NCI-H748 (cell line): ENCODE measurements at regions not wholly inside any gene's neighbourhood (a gene's known extent, or its start where the extent isn't known, plus 50 kb on each side); places are given as distances from the start of the nearest gene placed in this dataset.

Experiments used
- DNase-seq: peaks from one replicate; lab custom pipeline; 2025; ENCODE audit not compliant: unreplicated experiment; lab: John Stamatoyannopoulos, UW

- DNase-seq: no peak
Observed at GRCh38 chr6:26149240-26149639, 62.0 kb downstream of the HFE start.

GRCh38 chr6:26152226-26153101 lies 65.2 kb downstream of the HFE start:
- no peak for DNase-seq

GRCh38 chr6:26155061-26155930 lies 68.1 kb downstream of the HFE start:
- DNase-seq: peak; percentile 73

DNA sequence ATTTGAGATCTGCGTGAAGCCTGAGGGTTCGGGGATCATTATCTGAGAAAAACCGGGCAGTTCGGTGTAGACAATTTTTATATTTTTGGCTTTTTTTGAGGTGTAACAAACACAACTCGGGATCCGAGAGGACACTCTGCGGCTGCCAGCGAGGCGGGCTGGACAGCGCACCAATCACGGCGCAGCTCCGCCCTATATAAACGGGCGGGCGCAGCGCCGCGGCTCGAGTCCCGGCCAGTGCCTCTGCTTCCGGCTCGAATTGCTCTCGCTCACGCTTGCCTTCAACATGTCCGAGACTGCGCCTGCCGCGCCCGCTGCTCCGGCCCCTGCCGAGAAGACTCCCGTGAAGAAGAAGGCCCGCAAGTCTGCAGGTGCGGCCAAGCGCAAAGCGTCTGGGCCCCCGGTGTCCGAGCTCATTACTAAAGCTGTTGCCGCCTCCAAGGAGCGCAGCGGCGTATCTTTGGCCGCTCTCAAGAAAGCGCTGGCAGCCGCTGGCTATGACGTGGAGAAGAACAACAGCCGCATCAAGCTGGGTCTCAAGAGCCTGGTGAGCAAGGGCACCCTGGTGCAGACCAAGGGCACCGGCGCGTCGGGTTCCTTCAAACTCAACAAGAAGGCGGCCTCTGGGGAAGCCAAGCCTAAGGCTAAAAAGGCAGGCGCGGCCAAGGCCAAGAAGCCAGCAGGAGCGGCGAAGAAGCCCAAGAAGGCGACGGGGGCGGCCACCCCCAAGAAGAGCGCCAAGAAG lies 69.0 kb downstream of the HFE start:
- peak; percentile 95 for DNase-seq

- DNase-seq: peak; percentile 93
Observed at GRCh38 chr6:26156850-26157250, 69.6 kb downstream of the HFE start.

DNA sequence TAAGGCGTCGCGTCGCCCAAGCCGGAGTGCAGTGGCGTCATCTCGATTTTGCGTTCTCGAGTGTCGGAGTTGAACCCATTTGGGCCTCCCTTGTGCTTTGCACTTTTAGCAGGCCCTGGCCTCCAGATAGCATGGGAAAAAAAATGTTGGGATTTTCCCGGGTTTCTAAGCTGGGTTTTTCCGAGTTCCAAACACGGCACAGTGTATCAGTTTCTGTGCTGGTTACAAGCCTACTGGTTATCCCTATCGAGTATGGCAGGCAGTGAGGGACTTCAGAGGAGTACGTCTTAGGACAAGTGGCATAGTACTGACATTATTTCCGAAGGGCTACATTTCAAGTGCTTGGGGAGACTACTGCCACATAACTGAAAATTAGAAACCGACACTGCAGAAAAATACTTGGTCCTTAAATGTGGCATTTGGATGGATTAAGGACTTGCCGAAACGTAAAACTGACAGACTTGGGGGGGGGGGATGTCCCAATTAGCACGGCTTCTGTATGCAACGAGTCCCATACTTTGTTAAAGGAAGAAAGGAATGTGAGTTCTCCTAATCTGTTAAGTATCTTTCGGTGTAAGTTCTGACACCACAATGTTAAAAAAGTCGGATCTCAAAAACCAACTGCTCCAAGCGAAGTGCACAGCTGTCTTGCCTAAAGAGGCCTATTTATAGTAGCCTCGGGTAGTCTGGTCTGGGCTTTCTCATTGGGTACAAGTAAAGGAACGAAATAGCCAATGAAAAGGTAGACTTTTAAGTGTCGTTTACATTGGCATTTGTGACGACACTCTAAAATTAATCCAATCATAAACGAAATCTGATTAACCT lies 70.2 kb downstream of the HFE start:
- peak; percentile 100 for DNase-seq

- DNase-seq: no peak
Observed at GRCh38 chr6:26158076-26158580, 70.9 kb downstream of the HFE start.

DNA sequence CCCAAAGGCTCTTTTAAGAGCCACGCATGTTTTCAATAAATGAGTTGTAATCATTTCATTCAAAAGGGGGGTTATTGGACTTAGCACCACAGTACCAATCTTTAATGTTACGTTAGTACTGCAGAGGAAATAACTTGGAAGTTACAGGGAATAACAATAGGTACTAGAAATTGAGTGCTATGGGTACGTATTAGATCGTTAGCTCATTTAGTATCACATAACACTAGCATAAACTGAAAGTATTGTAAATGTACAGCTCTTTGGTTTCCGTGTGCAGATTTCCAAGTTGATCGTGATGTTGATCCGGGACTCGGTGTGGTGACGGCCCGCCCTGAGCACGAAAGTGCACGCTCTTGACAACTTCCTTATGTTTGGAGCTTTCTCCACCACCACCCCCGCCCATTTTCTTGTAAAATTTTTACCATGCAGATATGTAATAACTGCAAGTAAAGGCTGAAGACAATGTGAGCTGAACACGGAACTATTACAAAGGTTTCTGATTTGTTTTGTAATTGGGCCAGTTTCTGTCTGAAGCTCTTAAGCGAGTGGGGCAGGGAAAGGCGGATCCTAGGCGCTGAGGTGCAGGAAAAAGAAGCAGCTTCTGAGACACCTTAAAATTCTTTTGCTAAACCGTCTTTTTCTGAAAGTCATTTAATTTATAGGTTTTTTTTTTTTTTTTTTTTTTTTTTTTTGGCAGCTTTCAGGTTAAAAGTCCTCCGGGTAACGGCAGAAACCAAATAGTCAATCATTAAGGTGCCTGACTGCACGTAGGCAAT lies 71.5 kb downstream of the HFE start:
- peak; percentile 70 for DNase-seq

DNA sequence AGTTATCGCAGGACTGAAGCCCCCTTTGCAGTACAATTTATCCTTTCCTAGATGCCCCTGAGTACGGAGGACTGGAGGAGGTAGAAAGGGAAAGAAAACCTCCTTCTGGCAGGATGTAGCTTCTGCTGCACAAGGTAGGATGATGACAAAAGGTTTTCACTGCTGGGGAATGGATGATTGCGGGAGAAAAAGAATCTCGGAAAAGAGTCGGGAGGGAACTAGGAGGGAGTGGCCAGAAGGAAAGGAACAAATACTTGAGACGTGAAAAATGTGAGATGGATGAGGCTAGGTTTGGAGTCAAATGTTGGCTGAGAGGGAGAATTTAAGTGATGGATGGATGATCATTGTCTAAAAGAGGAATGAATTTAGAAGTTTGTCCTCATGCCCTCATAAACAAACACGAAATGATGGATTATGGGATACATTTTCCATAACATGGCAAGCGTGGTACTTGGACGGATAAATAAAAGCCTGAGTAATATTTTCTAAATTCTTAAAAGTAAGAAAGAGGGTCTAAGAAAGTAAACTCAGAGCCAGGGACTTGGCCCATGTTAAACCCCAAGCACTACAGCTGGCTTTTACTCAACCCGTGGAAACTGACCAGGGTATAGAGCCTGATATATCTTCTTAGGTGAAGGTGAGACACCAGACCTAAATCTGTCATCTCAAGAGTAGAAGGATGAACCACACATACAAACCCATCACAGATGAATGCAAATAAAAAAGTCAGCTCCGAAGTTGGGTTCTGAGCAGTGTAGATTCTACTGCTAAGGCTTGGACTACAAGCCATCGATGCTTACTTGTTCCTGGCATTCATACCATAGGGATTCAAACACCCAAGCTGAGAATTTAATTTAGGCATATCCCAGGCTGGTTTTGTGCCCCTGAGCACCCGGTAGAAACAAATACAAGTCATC lies 72.4 kb downstream of the HFE start:
- peak; percentile 64 for DNase-seq

DNA sequence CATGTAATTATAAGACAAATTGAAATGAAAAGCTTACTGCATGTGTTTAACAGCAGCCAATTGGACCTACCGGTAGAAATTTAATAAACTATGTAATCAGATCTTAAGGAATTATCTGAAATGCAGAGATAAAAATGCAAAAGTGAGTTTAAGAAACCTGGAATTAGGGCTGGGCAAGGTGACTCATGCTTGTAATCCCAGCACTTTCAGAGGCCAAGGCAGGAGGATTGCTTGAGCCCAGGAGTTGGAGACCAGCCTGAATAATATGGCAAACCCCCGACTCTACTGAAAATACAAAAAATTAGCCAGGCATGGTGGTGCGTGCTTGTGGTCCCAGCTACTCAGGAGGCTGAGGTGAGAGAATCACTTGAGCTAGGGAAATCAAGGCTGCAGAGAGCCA lies 74.1 kb downstream of the HFE start:
- no peak for DNase-seq

GRCh38 chr6:26162399-26162798 lies 75.2 kb downstream of the HFE start:
- DNase-seq: no peak

DNA sequence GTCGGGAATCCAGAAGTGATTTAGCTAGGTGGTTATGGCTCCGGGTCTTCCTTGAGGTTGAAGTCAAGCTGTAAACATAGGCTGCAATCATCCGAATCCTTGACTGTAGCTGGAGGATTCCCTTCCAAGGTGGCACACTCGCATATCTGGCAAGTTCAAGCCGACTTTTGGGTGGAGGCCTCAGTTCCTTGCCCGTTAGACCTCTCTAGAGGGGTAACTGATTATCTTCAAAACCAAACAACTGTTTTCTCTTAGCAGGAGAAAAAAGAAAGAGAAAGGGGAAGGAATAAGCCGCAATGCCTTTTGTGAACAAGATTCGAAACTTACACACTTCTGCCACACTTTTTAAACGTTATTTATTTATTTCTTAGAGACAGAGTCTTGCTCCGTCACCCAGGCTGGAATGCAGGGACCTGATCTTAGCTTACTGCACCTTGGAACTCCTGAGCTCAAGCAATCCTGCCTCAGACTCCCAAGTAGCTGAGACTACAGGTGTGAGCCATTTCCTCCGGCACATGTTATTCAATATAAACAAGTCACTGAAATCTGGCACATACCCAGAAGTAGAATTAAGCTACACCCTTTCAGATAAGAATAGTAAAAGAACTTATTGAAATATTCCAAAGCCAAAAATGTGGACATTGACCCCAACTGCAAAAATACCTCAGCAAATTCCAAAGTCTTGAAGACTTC lies 76.3 kb downstream of the HFE start:
- DNase-seq: no peak

- no peak for DNase-seq
Observed at GRCh38 chr6:26164120-26164505, 76.9 kb downstream of the HFE start.

GRCh38 chr6:26165261-26165790 lies 78.1 kb downstream of the HFE start:
- DNase-seq: no peak

- no peak for DNase-seq
Observed at GRCh38 chr6:26170181-26170580, 83.0 kb downstream of the HFE start.

DNA sequence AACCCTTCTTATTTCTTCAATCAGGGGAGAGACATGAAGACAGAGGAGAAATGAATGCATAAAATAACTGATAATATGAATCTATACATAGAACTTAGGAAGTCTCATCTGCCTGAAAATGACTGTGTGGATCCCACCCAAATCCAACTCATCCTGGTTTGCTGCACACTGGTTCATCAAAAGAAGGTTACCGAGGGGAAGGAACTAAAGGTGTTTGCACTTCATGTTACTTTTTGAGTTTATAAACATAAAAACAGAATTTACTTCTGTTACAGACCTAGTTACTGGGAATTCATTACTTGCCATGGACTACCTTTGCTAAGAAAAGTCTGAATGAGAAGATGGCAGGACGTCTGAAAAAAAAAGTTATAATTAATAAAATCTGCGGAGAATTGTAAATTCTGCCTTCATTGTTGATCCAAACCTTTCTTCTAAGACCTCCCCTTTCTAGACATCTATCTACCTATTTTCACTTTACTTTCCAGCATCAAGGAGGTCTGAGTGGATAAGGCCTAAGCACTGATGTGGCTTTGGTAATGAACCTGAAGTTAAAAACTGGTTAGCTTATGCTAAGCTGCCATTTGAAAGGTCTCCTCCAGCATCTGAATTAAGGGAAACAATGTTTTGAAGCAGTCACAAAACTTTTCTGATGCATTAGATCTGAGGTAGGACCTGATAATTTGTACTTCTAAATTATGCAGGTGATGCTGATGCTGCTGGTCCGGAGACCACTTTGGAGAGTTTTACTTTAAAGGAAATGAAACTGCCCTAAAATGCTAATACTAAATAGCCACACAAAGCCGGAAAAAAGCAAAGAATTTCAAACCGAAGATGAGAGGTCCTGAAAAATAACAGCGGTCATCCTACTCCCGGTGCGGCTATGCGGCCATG lies 84.0 kb downstream of the HFE start:
- peak; percentile 40 for DNase-seq

GRCh38 chr6:26172608-26172968 lies 85.4 kb downstream of the HFE start:
- DNase-seq: peak; percentile 66
